HG03064 (cell line): ENCODE measurements at regions not wholly inside any gene's neighbourhood (a gene's known extent, or its start where the extent isn't known, plus 50 kb on each side); places are given as distances from the start of the nearest gene placed in this dataset.

Experiments used
- ATAC-seq: cut with Tn5 transposase; IDR thresholded peaks from one replicate; pipeline ENCODE4 v1.9.1; 2021; ENCODE audit warnings: low read depth; ENCODE audit not compliant: unreplicated experiment

DNA sequence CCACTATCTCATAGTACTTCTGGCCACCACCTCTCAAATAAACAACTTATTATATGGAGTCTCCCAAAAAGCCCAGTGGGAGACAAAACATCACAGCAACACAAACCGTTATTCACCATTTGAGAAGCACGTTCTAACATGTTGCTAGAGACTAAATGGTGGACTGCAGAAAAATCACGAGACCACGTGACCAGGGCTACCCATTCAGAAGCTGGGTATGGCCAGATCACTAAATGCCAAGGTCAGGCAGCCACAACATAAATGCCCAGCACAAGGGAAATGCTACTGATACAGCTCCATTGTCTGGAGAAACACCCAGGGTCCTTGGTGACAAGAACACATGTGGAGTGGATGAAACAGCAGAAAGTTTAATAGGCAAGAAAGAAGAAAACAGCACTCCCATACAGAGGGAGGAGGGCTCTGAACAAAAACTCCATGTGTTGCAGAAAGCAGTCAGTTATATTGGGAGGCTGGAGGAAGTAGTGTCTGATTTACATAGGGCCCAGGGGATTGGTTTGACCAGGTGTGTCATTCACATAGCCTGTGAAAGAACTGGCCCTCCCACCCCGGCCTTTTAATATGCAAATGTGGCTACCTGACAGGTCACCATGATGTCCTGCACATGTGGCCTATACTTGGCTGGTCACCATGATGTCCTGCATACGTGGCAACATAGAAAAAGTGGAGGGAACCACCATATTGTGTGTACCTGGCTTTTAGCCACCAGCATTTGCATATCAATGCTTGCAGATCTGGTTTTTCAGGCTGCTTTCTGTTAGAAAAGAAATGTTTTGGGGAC, 97.2 kb downstream of the TRIM36 start:
- no peak for ATAC-seq

DNA sequence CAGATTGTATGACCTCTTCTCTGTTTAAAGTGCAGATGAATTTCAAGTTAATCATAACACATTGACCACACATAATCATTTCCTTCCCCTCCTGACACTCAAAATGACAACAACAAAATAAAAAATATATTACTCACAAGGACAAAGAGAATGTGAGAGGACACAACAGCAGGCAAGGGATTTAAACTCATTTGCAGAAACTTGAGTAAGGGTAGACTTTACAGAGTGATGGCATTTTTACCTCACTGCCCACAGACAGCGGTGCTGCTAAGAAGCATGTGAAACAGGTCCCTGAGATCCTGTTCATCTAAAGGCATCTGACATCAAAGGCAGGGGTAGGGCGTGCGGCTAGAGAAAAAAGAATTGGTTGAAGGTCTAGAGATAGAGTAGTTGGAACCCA, 99.0 kb downstream of the TRIM36 start:
- no peak for ATAC-seq

DNA sequence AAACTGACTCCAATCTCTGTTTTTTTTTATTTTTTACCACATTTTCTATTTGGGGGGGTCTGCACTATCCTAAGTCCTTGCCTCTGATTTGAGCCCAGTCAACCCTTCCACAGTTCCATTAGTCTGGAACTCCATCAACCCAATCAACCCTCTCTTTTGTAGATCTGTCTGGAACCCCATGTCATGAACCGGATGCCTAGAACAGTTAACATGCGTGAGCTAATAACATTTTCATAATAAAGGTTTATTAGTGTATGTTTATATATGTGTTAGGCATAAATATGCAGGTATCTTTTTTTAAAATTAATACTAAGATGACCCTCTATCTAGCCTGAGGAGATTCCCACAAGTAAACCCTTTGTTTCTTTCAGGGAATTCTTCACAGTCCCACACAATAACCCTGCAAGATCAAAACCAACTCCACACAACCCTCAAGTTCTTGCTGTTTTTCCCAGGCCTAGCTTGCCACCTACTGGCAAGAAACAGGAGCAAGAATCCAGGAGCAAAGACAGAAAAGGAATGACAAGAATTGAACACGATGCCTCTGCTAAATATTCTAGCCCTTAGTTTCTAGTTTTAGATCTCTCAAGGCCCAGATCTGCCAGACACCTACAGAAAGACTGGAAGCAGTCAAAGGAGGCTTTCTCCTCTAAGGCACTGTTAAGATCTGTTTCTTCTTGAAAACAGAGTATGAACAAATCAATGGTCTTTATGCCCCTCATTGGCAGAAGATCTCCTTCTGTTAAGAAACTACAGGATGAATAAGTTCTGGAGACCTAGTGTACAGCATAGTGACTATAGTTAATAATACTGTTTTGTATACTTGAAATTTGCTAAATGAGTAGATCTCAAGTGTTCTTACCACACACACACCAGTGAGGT, 100.4 kb downstream of the TRIM36 start:
- ATAC-seq = peak; percentile 34

DNA sequence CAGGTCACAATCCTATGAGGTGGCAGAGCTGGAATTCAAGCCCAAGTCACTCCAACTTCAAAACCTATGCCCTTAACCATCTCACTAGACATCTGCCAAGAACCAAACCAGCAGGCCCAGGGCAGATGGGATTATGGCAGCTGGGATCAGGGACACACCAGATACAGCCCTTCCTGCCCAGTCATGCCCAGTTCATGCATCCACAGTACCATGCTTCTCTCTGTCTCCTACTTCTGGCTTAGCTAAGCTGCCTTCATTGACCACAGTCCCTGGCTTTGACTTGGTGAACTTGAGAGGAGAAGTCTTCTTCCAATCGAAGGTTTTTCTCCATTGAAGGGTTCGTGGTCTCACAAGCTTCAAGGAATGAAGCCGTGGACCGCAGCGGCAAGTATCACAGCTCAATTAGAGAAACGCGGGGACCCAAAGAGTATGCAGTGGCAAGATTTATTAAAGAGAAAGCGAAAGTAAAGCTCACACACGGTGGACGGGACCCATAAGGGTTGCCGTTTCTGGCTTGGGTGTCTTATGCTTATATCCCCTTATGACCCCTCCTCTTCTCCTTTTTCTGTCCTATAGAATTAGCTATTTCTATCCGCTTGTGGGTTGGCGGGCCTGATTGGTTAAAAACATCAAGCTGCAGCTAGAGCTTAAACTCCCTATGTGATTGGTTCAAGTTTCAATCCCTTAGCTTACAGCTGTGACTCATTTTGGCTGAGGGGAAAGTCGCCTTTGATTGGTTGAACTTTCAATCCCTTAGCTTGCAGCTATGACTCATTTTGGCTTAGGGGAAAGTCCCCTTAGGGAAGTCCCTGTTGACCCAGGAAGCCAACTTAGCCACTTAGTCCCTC, 101.2 kb downstream of the TRIM36 start:
- peak; percentile 68 for ATAC-seq

DNA sequence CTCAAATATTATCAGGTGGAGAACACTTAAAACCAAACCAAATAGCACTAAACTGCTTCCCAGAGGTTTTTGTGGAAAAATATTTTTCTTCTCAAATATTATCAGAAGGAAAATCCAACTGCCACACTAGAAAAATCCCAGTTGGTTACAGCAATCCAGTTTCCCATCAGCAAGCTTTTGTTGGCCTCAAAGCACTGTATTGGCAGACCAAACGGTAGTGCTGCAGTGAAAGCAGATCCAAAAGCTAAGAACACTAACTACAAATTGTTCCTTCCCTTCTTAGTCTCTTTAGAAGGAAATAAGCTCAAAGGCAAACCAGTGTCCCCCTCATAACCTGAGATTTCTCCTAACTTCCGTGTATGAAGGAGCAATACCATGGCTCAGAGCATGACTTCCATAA, 105.3 kb downstream of the TRIM36 start:
- ATAC-seq = no peak

DNA sequence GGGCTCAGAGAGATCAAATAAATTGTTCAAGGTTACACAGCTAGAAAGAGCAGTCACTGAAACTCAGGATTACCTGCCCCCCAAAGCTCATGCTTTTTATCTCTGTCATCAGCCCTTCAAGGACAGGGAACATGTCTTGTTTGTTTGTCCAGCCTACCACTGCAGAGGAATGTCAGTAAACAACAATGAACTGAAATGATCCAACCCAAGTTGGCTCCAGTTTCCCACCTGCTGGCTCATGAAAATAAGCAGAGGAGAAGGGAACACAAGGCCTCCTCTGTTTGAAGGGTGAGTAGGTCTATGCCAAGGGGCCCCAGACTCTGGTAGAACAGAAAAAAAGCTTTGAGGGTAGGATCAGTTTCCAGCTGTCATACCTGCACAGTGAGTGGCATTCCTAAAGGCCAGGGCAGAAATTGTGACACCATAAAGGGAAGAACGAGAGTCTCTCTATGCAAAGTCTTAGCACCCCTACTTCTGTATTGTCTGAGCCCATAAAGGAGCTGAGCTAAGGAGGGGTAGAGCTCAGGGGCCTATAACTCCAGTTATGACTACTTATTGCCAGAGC, 115.2 kb downstream of the TRIM36 start:
- ATAC-seq = no peak

DNA sequence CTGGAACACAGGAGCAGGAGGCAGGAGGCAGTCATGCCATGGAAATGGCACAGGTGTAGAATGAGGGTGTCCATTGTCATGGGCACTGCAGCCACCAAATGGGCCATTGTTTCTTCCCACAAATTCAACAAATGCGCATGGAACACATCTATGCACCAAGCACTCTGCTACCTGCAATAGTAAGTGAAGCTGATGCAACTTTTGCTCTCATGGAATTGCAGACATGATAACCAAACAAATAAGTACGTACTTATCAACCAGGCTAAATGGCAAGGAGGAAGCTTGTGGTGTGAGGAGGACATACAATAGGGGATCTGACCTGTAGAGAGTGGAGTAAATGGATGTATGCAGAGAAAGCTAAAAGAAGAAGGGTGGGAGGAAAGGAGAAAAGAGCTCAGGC, 116.8 kb downstream of the TRIM36 start:
- no peak for ATAC-seq

DNA sequence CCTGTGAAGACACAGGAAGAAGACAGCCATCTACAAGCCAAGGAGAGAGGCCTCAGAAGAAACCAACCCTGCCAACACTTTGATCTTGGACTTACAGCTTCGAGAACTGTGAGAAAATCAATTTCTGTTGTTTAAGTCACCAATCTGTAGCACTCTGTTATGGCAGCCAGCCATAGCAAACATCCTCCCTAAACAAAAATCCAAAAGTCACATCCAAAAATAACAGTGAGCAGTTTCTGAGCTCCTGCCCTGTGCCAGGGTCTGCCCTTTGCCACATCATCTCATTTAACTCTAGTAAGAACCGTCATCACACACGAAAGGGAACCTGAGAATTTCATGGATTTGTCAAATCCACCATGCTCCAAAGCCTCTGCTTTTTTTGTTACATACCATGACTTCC, 118.8 kb downstream of the TRIM36 start:
- ATAC-seq = no peak

DNA sequence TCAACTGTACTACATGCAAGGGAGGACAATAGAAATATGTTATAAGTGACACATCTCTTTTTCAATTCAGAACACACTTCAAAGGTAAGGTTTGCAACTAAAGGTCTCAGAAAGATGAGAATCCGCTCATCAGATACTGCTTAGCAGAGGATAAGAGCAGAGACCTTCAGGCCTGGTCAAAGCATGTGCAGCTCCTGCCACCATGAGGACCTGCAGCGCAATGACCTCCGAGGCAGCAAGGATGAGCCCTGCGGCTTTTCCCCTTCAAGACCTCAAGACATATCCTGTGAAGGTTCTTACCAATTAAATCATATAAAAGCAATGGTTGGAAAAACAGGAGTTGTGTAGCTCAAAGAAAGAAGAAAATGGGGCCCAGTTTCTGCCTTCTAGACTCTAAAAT, 135.8 kb downstream of the TRIM36 start:
- no peak for ATAC-seq

DNA sequence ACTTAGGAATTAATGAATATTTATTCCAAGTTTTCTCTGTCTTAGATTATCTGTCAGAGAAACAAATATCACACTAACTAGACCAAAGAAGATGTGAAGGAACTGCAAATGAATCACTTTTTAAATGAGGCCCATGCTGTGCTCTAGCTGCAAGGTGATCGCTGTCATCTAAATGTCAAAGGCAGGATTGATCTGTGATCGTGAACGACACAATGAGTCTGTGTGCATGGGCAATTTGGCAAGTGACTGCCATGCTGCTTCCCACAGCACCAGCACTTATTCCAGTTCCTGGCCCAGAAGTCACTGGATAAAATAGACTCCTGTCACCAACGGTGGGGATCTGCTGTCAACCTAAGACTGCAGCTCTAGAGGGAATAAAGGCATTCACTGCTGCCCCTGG, 141.2 kb downstream of the TRIM36 start:
- ATAC-seq = no peak

DNA sequence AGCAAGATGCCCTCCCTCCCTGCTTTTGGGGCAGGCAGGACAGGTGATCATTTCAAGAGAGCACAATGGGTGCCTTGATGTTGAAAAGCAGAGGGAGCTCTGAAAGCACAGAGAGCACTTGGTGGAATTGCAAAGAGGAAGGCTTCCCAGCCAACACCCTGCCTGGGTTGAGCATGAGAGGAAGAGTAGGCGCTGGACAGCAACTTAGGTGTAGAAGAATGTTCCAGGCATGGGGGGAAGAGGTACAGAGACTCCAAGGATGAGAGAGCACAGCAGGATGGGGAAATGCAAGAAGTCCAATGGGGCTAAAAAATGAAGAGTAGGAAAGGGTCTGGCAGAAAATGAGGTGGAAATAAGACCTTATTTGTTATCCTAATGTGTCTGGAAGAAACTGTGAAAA, 144.8 kb downstream of the TRIM36 start:
- ATAC-seq = no peak

DNA sequence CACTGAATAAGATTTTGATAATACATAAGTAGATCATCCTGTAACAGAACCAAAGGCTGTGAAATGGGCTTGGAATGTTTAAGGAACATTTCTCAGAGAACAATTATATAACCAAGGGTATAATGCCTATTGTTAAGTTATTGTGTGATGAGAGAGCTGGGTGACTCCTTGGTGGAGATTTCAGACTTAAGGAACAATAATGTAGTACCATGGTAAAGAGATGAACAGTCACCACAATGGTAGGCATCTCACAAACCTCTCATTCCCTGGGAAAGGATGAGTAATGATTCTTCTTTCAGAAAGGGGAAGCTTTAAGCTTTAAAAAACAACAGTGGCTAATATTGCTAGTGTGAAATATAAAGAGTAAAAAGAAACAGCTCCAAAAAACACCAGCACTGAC, 147.4 kb downstream of the TRIM36 start:
- ATAC-seq = no peak

DNA sequence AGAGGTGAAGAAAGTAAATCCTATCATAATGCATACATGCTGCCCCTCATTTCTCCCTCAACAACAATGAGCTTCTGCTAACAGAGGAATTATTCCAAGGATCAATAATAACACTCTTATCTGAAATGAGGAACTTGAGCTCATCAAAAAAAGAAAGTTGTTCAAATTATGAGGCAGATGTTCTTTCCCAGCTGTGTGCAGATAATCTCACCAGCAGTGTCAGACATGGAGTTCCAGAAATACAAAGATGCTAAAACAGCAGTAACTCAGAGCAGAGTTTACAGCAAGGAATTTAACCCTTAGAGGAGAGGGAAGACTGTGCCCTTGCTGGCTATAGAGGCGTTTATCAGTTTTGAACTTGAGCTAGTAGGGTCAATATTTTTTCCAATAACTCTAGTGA, 153.1 kb downstream of the TRIM36 start:
- no peak for ATAC-seq

DNA sequence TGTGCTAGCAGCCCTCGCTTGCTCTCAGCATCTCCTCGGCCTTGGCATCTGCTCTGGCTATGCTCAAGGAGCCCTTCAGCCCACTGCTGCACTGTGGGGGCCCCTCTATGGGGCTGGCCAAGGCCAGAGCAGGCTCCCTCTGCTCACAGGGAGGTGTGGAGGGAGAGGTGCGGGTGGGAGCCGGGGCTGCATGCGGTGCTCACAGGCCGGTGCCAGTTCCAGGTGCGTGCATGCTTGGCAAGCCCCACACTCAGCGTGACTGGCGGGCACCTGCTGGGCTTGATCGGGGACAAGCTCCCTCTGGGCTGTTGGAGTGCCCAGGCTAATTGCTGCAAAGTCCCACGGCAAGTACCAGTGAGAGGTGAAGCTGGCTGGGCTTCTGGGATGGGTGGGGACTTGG, 170.5 kb downstream of the TRIM36 start:
- no peak for ATAC-seq

DNA sequence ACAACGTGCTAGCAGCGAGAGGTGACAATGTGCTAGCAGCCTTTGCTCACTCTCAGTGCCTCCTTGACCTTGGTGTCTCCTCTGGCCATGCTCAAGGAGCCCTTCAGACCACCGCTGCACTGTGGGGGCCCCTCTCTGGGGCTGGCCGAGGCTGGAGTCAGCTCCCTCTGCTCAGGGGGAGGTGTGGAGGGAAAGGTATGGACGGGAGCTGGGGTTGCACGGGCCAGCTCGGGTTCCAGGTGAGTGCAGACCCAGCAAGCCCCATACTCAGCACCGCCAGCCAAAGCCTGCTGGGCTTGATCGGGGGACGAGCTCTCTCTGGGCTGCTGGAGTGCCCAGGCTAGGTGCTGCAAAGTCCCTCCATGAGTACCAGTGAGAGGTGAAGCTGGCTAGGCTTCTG, 180.2 kb downstream of the TRIM36 start:
- ATAC-seq = no peak

DNA sequence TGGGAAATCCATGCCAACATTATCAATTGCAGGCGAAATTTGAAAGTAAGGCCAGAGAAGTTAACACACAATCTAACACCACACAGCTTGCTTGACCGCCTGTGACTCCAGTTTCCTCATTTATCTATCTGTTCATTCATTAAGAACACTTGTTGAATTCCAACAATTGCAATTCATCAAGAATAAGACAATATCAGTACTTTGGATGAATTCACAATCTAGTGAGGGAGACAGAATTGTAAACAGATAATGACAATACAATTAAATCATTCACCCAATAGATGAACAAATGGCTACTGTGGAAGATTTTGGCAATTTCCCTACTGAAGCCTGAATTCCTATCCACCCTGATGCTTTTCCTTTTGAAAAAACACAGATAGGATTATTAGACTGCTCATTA, 181.6 kb downstream of the TRIM36 start:
- ATAC-seq = no peak

DNA sequence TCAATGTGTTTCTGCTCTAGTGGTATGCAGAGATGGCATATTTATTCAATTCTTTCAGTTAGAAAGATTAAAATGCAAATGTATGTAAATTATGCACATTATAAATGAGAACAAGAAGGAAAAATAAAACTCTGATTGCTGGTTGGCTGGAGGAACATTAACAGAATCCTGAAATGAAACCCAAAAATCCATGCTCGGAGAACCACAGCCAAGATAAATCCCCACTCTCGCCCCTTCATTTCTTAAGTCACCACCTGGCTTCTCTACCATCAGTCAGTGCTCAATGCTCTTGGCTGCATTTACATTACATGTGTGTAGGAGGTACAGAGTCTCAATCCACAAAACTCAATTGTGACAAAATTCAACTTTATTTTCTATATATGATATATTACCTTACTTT, 184.9 kb downstream of the TRIM36 start:
- ATAC-seq = no peak

DNA sequence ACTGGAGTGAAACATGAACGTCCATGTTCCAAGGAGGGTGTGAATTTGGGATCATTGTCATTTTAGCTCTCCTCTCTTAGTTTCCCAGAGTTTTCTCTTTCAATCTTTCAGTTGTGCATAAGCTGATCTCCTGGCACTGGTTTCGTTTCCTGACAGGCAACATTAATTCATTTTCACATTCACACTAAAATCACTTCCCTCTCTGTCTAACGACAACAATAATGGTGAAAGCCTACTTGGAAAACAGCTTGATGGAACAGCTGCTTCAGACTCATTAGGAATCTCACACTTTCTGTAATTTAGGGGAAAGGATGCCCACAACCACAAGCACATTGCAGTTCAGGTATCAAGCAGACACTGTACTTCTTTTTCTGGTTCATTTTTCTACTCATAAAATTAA, 188.6 kb downstream of the TRIM36 start:
- ATAC-seq = no peak

DNA sequence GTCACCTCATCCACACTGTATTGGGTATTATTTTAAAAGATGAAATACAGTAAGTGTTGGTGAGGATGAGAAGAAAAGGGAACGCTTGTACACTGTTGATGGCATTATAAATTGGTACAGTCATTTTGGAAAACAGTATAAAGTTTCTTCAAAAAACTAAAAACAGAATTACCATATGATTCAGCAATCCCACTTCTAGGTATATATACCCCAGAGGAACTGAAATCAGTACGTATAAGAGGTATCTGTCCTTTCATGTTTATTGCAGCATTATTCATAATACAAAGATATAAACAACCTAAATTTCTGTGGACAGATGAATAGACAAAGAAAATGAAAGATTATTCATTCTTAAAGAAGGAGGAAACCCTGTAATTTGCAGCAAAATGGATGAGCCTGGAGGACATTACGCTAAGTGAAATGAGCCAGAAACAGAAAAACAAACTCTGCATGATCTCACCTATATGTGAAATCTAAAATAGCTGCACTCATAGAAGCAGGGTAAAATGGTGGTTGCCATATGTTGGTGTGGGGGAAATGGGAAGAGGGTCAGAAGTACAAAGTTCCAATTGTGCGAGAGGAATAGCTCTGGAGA, 191.6 kb downstream of the TRIM36 start:
- no peak for ATAC-seq

DNA sequence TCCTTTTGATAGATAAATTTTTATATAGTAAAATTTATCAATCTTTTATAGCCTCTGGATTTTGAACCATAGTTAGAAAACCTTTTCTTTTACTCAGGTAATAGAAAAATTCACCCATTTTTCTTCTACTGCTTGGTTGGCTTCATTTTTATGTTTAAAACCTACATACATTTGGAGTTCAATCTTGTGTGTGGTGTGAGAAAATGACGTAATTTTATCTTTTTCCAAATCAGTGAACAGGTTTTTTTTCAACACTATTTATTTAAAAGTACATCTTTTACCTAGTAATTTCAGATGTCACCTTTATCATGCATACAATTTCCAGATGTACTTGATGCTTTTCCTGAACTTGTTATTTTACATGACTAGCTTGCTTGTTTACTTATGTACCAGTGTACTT, 200.2 kb downstream of the TRIM36 start:
- ATAC-seq = no peak
